IMR-90 (cell line): ENCODE measurements at regions not wholly inside any gene's neighbourhood (a gene's known extent, or its start where the extent isn't known, plus 50 kb on each side); places are given as distances from the start of the nearest gene placed in this dataset.
A peak's percentile ranks its signal among the peaks of the same experiment; 100 is the strongest.

Experiments used
- ATAC-seq: fragments of 200-7000 bp; cut with Tn5 transposase; 2 replicates; pipeline ENCODE4 v1.9.1; 2020; ENCODE audit warnings: low read depth, mild to moderate bottlenecking, moderate library complexity
- BruUV-seq: library from RNA; stranded (reverse); fragments of 400-500 nt; replicated peaks from 2 replicates; lab custom pipeline; 2021; lab: Mats Ljungman, UMichigan
- CTCF ChIA-PET: fragments of 300-600 bp; formaldehyde crosslinking; extraction: SDS; loops from one replicate; lab custom pipeline; 2021; ENCODE audit warnings: antibody characterized with exemption; lab: Yijun Ruan, JAX
- POLR2A ChIA-PET: fragments of 300-600 bp; sonication (Branson Sonifier 250); formaldehyde crosslinking; loops from one replicate; lab custom pipeline; 2022; ENCODE audit warnings: antibody characterized with exemption; ENCODE audit not compliant: unreplicated experiment; lab: Charles Lee
- DNase-seq: peaks from one replicate; pipeline ENCODE4 v3.0.0; 2013
- H2AFZ ChIP-seq: replicated peaks from 2 replicates; pipeline ENCODE3; 2013; ENCODE audit warnings: low read length, mild to moderate bottlenecking; ENCODE audit not compliant: poor library complexity
- H2AK5ac ChIP-seq: 2 replicates; pipeline ENCODE4 v1.6.1; 2013; ENCODE audit warnings: low read depth, low read length, inconsistent platforms
- H2AK9ac ChIP-seq: replicated peaks from 2 replicates; pipeline ENCODE3; 2013; ENCODE audit warnings: mild to moderate bottlenecking, low read depth, low read length, moderate library complexity; ENCODE audit not compliant: poor library complexity
- H2BK120ac ChIP-seq: 2 replicates; pipeline ENCODE4 v1.6.1; 2013; ENCODE audit warnings: low read depth, low read length, inconsistent platforms
- H2BK15ac ChIP-seq: 3 replicates; pipeline ENCODE4 v1.6.1; 2013; ENCODE audit warnings: low read depth, low read length, inconsistent platforms
- H2BK20ac ChIP-seq: 2 replicates; pipeline ENCODE4 v1.6.1; 2013; ENCODE audit warnings: low read depth, mild to moderate bottlenecking, inconsistent platforms, low read length, moderate library complexity
- H2BK5ac ChIP-seq: 2 replicates; pipeline ENCODE4 v1.6.1; 2013; ENCODE audit warnings: mild to moderate bottlenecking, low read depth, low read length, inconsistent platforms; ENCODE audit not compliant: poor library complexity, severe bottlenecking
- H3K14ac ChIP-seq: replicated peaks from 2 replicates; pipeline ENCODE4 v1.6.1; 2013; ENCODE audit warnings: low read depth, low read length, inconsistent platforms
- H3K18ac ChIP-seq: 2 replicates; pipeline ENCODE4 v1.6.1; 2013; ENCODE audit warnings: low read depth, low read length, control low read depth
- H3K23ac ChIP-seq: 2 replicates; pipeline ENCODE4 v1.6.1; 2013; ENCODE audit warnings: low read depth, low read length, inconsistent platforms
- H3K27ac ChIP-seq: 2 replicates; pipeline ENCODE4 v1.5.1; 2013; ENCODE audit warnings: mild to moderate bottlenecking, control low read depth, low read length; ENCODE audit not compliant: insufficient read depth
- H3K27me3 ChIP-seq: 2 replicates; pipeline ENCODE4 v1.6.1; 2013; ENCODE audit warnings: low read length; ENCODE audit not compliant: control insufficient read depth, insufficient read depth
- H3K36me3 ChIP-seq: 2 replicates; pipeline ENCODE4 v1.6.1; 2013; ENCODE audit warnings: low read length, mixed read lengths; ENCODE audit not compliant: control insufficient read depth, insufficient read depth
- H3K4ac ChIP-seq: 2 replicates; pipeline ENCODE4 v1.6.1; 2013; ENCODE audit warnings: low read depth, low read length, inconsistent platforms
- H3K4me1 ChIP-seq: 2 replicates; pipeline ENCODE4 v1.6.1; 2013; ENCODE audit warnings: low read length, mixed read lengths; ENCODE audit not compliant: control insufficient read depth, insufficient read depth
- H3K4me2 ChIP-seq: 2 replicates; pipeline ENCODE4 v1.6.1; 2013; ENCODE audit warnings: low read depth, mild to moderate bottlenecking, control low read depth, low read length, moderate library complexity
- H3K4me3 ChIP-seq: 2 replicates; pipeline ENCODE4 v1.5.1; 2013; ENCODE audit warnings: low read depth, mild to moderate bottlenecking, control low read depth, low read length, moderate library complexity; ENCODE audit not compliant: insufficient read depth
- H3K56ac ChIP-seq: 2 replicates; pipeline ENCODE4 v1.6.1; 2013; ENCODE audit warnings: low read length, inconsistent platforms; ENCODE audit not compliant: insufficient read depth; ENCODE audit errors: extremely low read depth
- H3K79me1 ChIP-seq, 2 experiments: 2 replicates each; pipeline ENCODE4 v1.6.1; 2013; ENCODE audit warnings: low read length in 2 of 2, inconsistent platforms in 1 of 2, low read depth in 1 of 2
- H3K9ac ChIP-seq: 2 replicates; pipeline ENCODE4 v1.6.1; 2013; ENCODE audit warnings: low read depth, low read length, control low read depth
- H3K9me1 ChIP-seq: 2 replicates; pipeline ENCODE4 v1.6.1; 2013; ENCODE audit warnings: low read length, inconsistent platforms; ENCODE audit not compliant: insufficient read depth
- H3K9me3 ChIP-seq: 2 replicates; pipeline ENCODE4 v1.6.1; 2013; ENCODE audit warnings: low read length; ENCODE audit not compliant: control insufficient read depth, insufficient read depth
- H4K20me1 ChIP-seq: 2 replicates; pipeline ENCODE4 v1.6.1; 2013; ENCODE audit warnings: low read length, inconsistent platforms; ENCODE audit not compliant: insufficient read depth
- H4K5ac ChIP-seq: 2 replicates; pipeline ENCODE4 v1.6.1; 2013; ENCODE audit warnings: mild to moderate bottlenecking, low read depth, low read length, control low read depth
- H4K8ac ChIP-seq, 2 experiments: 2 replicates each; pipeline ENCODE4 v1.6.1; 2013; ENCODE audit warnings: low read depth in 2 of 2, low read length in 2 of 2, control low read depth in 1 of 2, inconsistent platforms in 1 of 2
- H4K91ac ChIP-seq: 2 replicates; pipeline ENCODE4 v1.6.1; 2013; ENCODE audit warnings: low read depth, low read length, inconsistent platforms; ENCODE audit not compliant: insufficient read depth
- BHLHE40 ChIP-seq: fragments of 150-350 bp; IDR thresholded peaks from 2 replicates; pipeline ENCODE4 v1.6.1; 2016; ENCODE audit warnings: mild to moderate bottlenecking, low read depth, low read length
- CEBPB ChIP-seq: IDR thresholded peaks from 2 replicates; pipeline ENCODE4 v1.6.1; 2012; ENCODE audit warnings: low read depth, low read length, improper control_type of control experiment
- CHD1 ChIP-seq: IDR thresholded peaks from 2 replicates; pipeline ENCODE4 v1.6.1; 2012; ENCODE audit warnings: low read depth, low read length, improper control_type of control experiment
- CTCF ChIP-seq: conservative IDR thresholded peaks from 2 replicates; pipeline ENCODE4 v1.5.1; 2012; ENCODE audit warnings: mild to moderate bottlenecking, low read depth, low read length, improper control_type of control experiment
- FOS ChIP-seq: fragments of 150-350 bp; IDR thresholded peaks from 2 replicates; pipeline ENCODE4 v1.6.1; 2016; ENCODE audit warnings: low read depth, low read length
- MAFK ChIP-seq: IDR thresholded peaks from 2 replicates; pipeline ENCODE4 v1.6.1; 2012; ENCODE audit warnings: low read depth, low read length, improper control_type of control experiment
- MAZ ChIP-seq: IDR thresholded peaks from 2 replicates; pipeline ENCODE4 v1.6.1; 2012; ENCODE audit warnings: low read depth, mild to moderate bottlenecking, low read length, improper control_type of control experiment, moderate library complexity, borderline replicate concordance
- MXI1 ChIP-seq: IDR thresholded peaks from 2 replicates; pipeline ENCODE4 v1.6.1; 2012; ENCODE audit warnings: low read depth, mild to moderate bottlenecking, low read length, moderate library complexity, borderline replicate concordance
- NFE2L2 ChIP-seq: fragments of 150-350 bp; IDR thresholded peaks from 2 replicates; pipeline ENCODE4 v1.6.1; 2016; ENCODE audit warnings: low read depth, mild to moderate bottlenecking, low read length
- POLR2A ChIP-seq: IDR thresholded peaks from 2 replicates; pipeline ENCODE4 v1.6.1; 2012; ENCODE audit warnings: mild to moderate bottlenecking, low read depth, low read length
- RAD21 ChIP-seq: IDR thresholded peaks from 2 replicates; pipeline ENCODE4 v1.6.1; 2012; ENCODE audit warnings: low read length, improper control_type of control experiment
- RCOR1 ChIP-seq: IDR thresholded peaks from 2 replicates; pipeline ENCODE4 v1.6.1; 2012; ENCODE audit warnings: mild to moderate bottlenecking, low read length, improper control_type of control experiment; ENCODE audit not compliant: insufficient replicate concordance
- RFX5 ChIP-seq: IDR thresholded peaks from 2 replicates; pipeline ENCODE4 v1.8.0; 2012; ENCODE audit warnings: low read depth, mild to moderate bottlenecking, low read length, moderate library complexity
- SMC3 ChIP-seq: fragments of 150-350 bp; IDR thresholded peaks from 2 replicates; pipeline ENCODE4 v1.6.1; 2016; ENCODE audit warnings: low read depth, mild to moderate bottlenecking, antibody characterized with exemption, low read length, moderate library complexity
- USF2 ChIP-seq: fragments of 150-350 bp; IDR thresholded peaks from 2 replicates; pipeline ENCODE4 v1.6.1; 2017; ENCODE audit warnings: mild to moderate bottlenecking, antibody characterized with exemption, low read length, low read depth
- WGBS, 2 experiments: methylation state at CpG; one replicate each; pipeline versions ENCODE4 v1.1.5 to v1.1.7; 2013; ENCODE audit warnings: missing lambda C conversion rate in 2 of 2; ENCODE audit not compliant: insufficient read length in 1 of 2; ENCODE audit errors: extremely low coverage in 2 of 2; 5-methylcytosine and 5-hydroxymethylcytosine counted together
- dilution Hi-C: fragments of 300-500 bp; cut with HindIII; formaldehyde crosslinking; loops from one replicate; pipeline ENCODE4 v1.14.3; 2018; ENCODE audit warnings: low sequenced_read_pairs; ENCODE audit not compliant: unreplicated experiment
- in situ Hi-C: fragments of 300-500 bp; cut with MboI; formaldehyde crosslinking; loops from 3 replicates; pipeline ENCODE4 v1.14.3; 2019; ENCODE audit warnings: low sequenced_read_pairs, inconsistent platforms, mixed read lengths
- intact Hi-C: fragments of 100-400 bp; cut with micrococcal nuclease; formaldehyde crosslinking; loops from 2 replicates; pipeline ENCODE4 v1.10.0; 2022
- TF ChIP-seq, protein P1 (sequence below): fragments of 150-350 bp; IDR thresholded peaks from 2 replicates; pipeline ENCODE4 v1.6.1; 2016; ENCODE audit warnings: low read depth, mild to moderate bottlenecking, low read length, moderate library complexity, borderline replicate concordance

GRCh38 chr6:105545228-105545920, 142.5 kb upstream of the PREP start:
- H4K8ac ChIP-seq: no peak overlapping the region
- H3K79me1 ChIP-seq: no peaks in the 10 kb centered on the region
- H3K4me2 ChIP-seq: no peak overlapping the region
- H2BK20ac ChIP-seq: no peak overlapping the region
- no peaks in the 10 kb centered on the region for H3K36me3 ChIP-seq
- no peak overlapping the region for H3K14ac ChIP-seq
- dilution Hi-C loops (no loop called here), in situ Hi-C loops (no loop called here), intact Hi-C loops (no loop called here)
- whole genome bisulfite sequencing, 2 experiments: no CpG with 5 or more reads among the region's 4 CpGs
- H4K91ac ChIP-seq: no peak overlapping the region
- BruUV-seq: no TSS peak
- H2BK15ac ChIP-seq: no peak overlapping the region
- no peaks in the 10 kb centered on the region for H4K20me1 ChIP-seq
- H2BK5ac ChIP-seq: no peak overlapping the region
- no peaks in the 10 kb centered on the region for H3K9me1 ChIP-seq
- H2AFZ ChIP-seq: no peak overlapping the region
- H3K9me3 ChIP-seq: no peaks in the 10 kb centered on the region
- no peak overlapping the region for H3K9ac ChIP-seq
- no peak overlapping the region for H3K23ac ChIP-seq
- no peak for TF ChIP-seq BHLHE40
- TF ChIP-seq NFE2L2: no peak
- no peak for TF ChIP-seq CHD1
- no peak for TF ChIP-seq RAD21
- TF ChIP-seq RCOR1: no peak
- no peak for TF ChIP-seq USF2
- TF ChIP-seq MAZ: no peak
- no peak for TF ChIP-seq SMC3
- TF ChIP-seq, protein P1, sequence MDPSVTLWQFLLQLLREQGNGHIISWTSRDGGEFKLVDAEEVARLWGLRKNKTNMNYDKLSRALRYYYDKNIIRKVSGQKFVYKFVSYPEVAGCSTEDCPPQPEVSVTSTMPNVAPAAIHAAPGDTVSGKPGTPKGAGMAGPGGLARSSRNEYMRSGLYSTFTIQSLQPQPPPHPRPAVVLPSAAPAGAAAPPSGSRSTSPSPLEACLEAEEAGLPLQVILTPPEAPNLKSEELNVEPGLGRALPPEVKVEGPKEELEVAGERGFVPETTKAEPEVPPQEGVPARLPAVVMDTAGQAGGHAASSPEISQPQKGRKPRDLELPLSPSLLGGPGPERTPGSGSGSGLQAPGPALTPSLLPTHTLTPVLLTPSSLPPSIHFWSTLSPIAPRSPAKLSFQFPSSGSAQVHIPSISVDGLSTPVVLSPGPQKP: no peak
- no peak for TF ChIP-seq CTCF
- no peak for TF ChIP-seq MAFK
- TF ChIP-seq FOS: no peak
- TF ChIP-seq RFX5: no peak
- TF ChIP-seq CEBPB: no peak
- TF ChIP-seq POLR2A: no peak
- no peak for TF ChIP-seq MXI1
- no peaks in the 10 kb centered on the region for H3K4me1 ChIP-seq
- no peak overlapping the region for H2AK5ac ChIP-seq
- H3K18ac ChIP-seq: no peak overlapping the region
- H3K27ac ChIP-seq: no peak overlapping the region
- no peak overlapping the region for H3K56ac ChIP-seq
- POLR2A ChIA-PET: no interaction called here
- CTCF ChIA-PET: interaction anchor here (0.7 kb wide), 1 partner anchor 280 kb away, joined by 4 read pairs; no protein-coding TSS in a partner anchor
- H2BK120ac ChIP-seq: 0 out of 2 replicates have a peak overlapping the region, but pooled peaks have one; percentile 25
- no peak for DNase-seq
- no peak overlapping the region for H3K4me3 ChIP-seq
- no peak overlapping the region for H4K5ac ChIP-seq
- no peak overlapping the region for H2AK9ac ChIP-seq
- ATAC-seq: no peak
- H3K4ac ChIP-seq: no peak overlapping the region
- no peaks in the 10 kb centered on the region for H3K27me3 ChIP-seq
